CD14-positive monocyte (primary cell): ENCODE measurements at regions not wholly inside any gene's neighbourhood (a gene's known extent, or its start where the extent isn't known, plus 50 kb on each side); places are given as distances from the start of the nearest gene placed in this dataset.
"Not testable (repeated sequence)": the region's sequence is repeated elsewhere in the genome, so short reads cannot be mapped to it uniquely, and the experiment has no call there.

ENCODE experiments used
- DNase-seq, 3 donors: peaks; one replicate each; pipeline ENCODE4 v3.0.0-alpha.2; 2011 to 2022
- H2AFZ ChIP-seq: 2 replicates; pipeline ENCODE4 v1.6.0; 2012; ENCODE audit warnings: mild to moderate bottlenecking, low read depth, low read length, inconsistent platforms; ENCODE audit not compliant: insufficient read depth, poor library complexity, severe bottlenecking
- H3K27ac ChIP-seq, 2 donors: 1 replicate in 1 of 2; 2 replicates in 1 of 2; pipeline ENCODE4 v1.5.1; 2012 to 2013; ENCODE audit warnings: low read length in 2 of 2, control low read depth in 1 of 2, inconsistent platforms in 1 of 2, low read depth in 1 of 2, mild to moderate bottlenecking in 1 of 2
- H3K27me3 ChIP-seq, 2 donors: one replicate each; pipeline versions ENCODE4 v1.6.0 to v1.6.1; 2011 to 2013; ENCODE audit warnings: low read length in 2 of 2; ENCODE audit not compliant: control insufficient read depth in 2 of 2, insufficient read depth in 2 of 2
- H3K36me3 ChIP-seq, 2 donors: replicated peaks in 1 of 2; 1 replicate in 1 of 2; 2 replicates in 1 of 2; pipeline versions ENCODE4 v1.5.1 to v1.6.1; 2012 to 2013; ENCODE audit warnings: low read length in 2 of 2, control low read depth in 1 of 2, inconsistent platforms in 1 of 2, mild to moderate bottlenecking in 1 of 2; ENCODE audit not compliant: insufficient read depth in 2 of 2, control insufficient read depth in 1 of 2
- H3K4me1 ChIP-seq, 2 donors: 1 replicate in 1 of 2; 2 replicates in 1 of 2; pipeline versions ENCODE4 v1.5.1 to v1.6.1; 2012 to 2013; ENCODE audit warnings: low read length in 2 of 2, control low read depth in 1 of 2, inconsistent platforms in 1 of 2, mild to moderate bottlenecking in 1 of 2, moderate library complexity in 1 of 2; ENCODE audit not compliant: insufficient read depth in 2 of 2, control insufficient read depth in 1 of 2
- H3K4me2 ChIP-seq: replicated peaks from 2 replicates; pipeline ENCODE3; 2012; ENCODE audit warnings: low read length, moderate library complexity, mild to moderate bottlenecking; ENCODE audit not compliant: poor library complexity, severe bottlenecking; ENCODE audit errors: extremely low read depth
- H3K4me3 ChIP-seq, 3 experiments: fragments of 200-600 bp in 1 of 3; sonication (generic) in 1 of 3; replicated peaks in 1 of 3; 1 replicate in 2 of 3; 2 replicates in 1 of 3; pipeline ENCODE4 v1.5.1; 2011 to 2013; ENCODE audit warnings: low read length in 3 of 3, mild to moderate bottlenecking in 3 of 3, control low read depth in 2 of 3, low read depth in 2 of 3, inconsistent platforms in 1 of 3, moderate library complexity in 1 of 3
- H3K79me2 ChIP-seq: 2 replicates; pipeline ENCODE4 v1.6.0; 2012; ENCODE audit warnings: mild to moderate bottlenecking, control low read depth, inconsistent platforms, low read length, moderate library complexity; ENCODE audit not compliant: insufficient read depth
- H3K9ac ChIP-seq: 2 replicates; pipeline ENCODE4 v1.6.0; 2017; ENCODE audit warnings: low read length, mild to moderate bottlenecking; ENCODE audit not compliant: insufficient read depth, poor library complexity, severe bottlenecking
- H3K9me3 ChIP-seq, 2 donors: replicated peaks in 1 of 2; 1 replicate in 1 of 2; 2 replicates in 1 of 2; pipeline versions ENCODE4 v1.5.1 to v1.6.1; 2012 to 2013; ENCODE audit warnings: low read length in 2 of 2, control low read depth in 1 of 2; ENCODE audit not compliant: control insufficient read depth in 1 of 2, insufficient read depth in 1 of 2
- H4K20me1 ChIP-seq: 2 replicates; pipeline ENCODE4 v1.6.0; 2012; ENCODE audit warnings: mild to moderate bottlenecking, low read length, control low read depth, moderate library complexity; ENCODE audit not compliant: insufficient read depth
- H3K27ac Mint-ChIP-seq, 7 donors: one replicate each; pipeline ENCODE4 v1.8.0; 2020; ENCODE audit warnings: mild to moderate bottlenecking in 7 of 7, mixed read lengths in 7 of 7, moderate library complexity in 6 of 7, inconsistent platforms in 2 of 7
- H3K27me3 Mint-ChIP-seq, 3 donors: one replicate each; pipeline ENCODE4 v1.8.0; 2021 to 2022; ENCODE audit warnings: low read depth in 3 of 3, mild to moderate bottlenecking in 3 of 3, mixed read lengths in 3 of 3, moderate library complexity in 3 of 3, inconsistent platforms in 1 of 3
- H3K36me3 Mint-ChIP-seq, 2 donors: one replicate each; pipeline ENCODE4 v1.8.0; 2020; ENCODE audit warnings: mixed read lengths in 2 of 2, inconsistent platforms in 1 of 2, mild to moderate bottlenecking in 1 of 2
- H3K4me1 Mint-ChIP-seq: one replicate; pipeline ENCODE4 v1.8.0; 2020; ENCODE audit warnings: mild to moderate bottlenecking, mixed read lengths
- H3K4me3 Mint-ChIP-seq, 2 donors: one replicate each; pipeline ENCODE4 v1.8.0; 2020; ENCODE audit warnings: mild to moderate bottlenecking in 2 of 2, mixed read lengths in 2 of 2, moderate library complexity in 1 of 2
- H3K9me3 Mint-ChIP-seq, 7 donors: one replicate each; pipeline ENCODE4 v1.8.0; 2020 to 2022; ENCODE audit warnings: mixed read lengths in 7 of 7, mild to moderate bottlenecking in 6 of 7, moderate library complexity in 6 of 7, inconsistent platforms in 2 of 7
- WGBS: methylation state at CpG from one replicate; pipeline ENCODE4 v1.1.5; 2013; ENCODE audit warnings: missing lambda C conversion rate; ENCODE audit not compliant: insufficient coverage; 5-methylcytosine and 5-hydroxymethylcytosine counted together
- intact Hi-C, 2 donors: fragments of 100-400 bp; cut with micrococcal nuclease; formaldehyde crosslinking; loops; one replicate each; pipeline versions ENCODE4 v1.15.0 to v1.15.1; 2023
- TF ChIP-seq, protein P1 (sequence below): fragments of 200-600 bp; IDR thresholded peaks from one replicate; pipeline ENCODE4 v1.8.0; 2022; ENCODE audit warnings: antibody characterized with exemption, mild to moderate bottlenecking

DNA sequence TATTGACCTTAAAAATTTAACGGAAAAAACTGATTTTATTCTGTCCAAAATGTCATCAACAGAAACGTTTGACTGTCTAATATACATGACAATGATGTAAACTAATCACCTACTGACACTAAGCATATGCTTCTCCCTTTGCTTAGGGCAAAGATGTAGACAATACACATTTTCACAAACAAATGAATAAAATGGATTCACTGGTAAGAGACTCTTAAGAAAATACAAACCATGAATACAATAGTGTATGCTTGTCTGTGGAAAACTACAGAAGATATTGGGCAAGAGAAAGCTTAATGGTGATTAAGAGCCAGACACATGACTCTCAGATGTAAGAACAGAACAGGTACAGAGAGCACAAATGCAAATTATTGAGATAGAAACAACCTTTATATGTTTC, 1248.7 kb downstream of the FSCB start:
- Histone ChIP-seq H4K20me1 (no peaks in the 10 kb centered on the region), H3K4me2 (no peak overlapping the region), H3K79me2 (no peaks in the 10 kb centered on the region), H3K4me1 (no peaks in the 10 kb centered on the region), H2AFZ (no peak overlapping the region), H3K9me3 (peaks cover 3 to 6% of the 10 kb centered on the region in 2 donors), H3K4me3 (no peak overlapping the region), H3K9ac (no peak overlapping the region), H3K27ac (no peak overlapping the region), H3K36me3 (no peaks in the 10 kb centered on the region), H3K27me3 (no peaks in the 10 kb centered on the region)
- intact Hi-C loops: no loop called here
- no CpG with 5 or more reads among the region's 2 CpGs for WGBS
- Mint-ChIP-seq H3K36me3 (no peaks in the 10 kb centered on the region), H3K27me3 (no peaks in the 10 kb centered on the region), H3K27ac (no peak overlapping the region), H3K9me3 (peaks cover 6 to 17% (median 13%) of the 10 kb centered on the region in 7 donors), H3K4me1 (no peaks in the 10 kb centered on the region), H3K4me3 (no peak overlapping the region)
- DNase-seq: no peak
- TF ChIP-seq, protein P1, sequence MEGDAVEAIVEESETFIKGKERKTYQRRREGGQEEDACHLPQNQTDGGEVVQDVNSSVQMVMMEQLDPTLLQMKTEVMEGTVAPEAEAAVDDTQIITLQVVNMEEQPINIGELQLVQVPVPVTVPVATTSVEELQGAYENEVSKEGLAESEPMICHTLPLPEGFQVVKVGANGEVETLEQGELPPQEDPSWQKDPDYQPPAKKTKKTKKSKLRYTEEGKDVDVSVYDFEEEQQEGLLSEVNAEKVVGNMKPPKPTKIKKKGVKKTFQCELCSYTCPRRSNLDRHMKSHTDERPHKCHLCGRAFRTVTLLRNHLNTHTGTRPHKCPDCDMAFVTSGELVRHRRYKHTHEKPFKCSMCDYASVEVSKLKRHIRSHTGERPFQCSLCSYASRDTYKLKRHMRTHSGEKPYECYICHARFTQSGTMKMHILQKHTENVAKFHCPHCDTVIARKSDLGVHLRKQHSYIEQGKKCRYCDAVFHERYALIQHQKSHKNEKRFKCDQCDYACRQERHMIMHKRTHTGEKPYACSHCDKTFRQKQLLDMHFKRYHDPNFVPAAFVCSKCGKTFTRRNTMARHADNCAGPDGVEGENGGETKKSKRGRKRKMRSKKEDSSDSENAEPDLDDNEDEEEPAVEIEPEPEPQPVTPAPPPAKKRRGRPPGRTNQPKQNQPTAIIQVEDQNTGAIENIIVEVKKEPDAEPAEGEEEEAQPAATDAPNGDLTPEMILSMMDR: no peak

DNA sequence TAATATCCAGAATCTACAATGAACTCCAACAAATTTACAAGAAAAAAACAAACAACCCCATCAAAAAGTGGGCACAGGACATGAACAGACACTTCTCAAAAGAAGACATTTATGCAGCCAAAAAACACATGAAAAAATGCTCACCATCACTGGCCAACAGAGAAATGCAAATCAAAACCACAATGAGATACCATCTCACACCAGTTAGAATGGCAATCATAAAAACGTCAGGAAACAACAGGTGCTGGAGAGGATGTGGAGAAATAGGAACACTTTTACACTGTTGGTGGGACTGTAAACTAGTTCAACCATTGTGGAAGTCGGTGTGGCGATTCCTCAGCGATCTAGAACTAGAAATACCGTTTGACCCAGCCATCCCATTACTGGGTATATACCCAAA, 1250.1 kb downstream of the FSCB start:
- H3K9me3 ChIP-seq, H3K36me3 Mint-ChIP-seq, H4K20me1 ChIP-seq, H3K4me2 ChIP-seq, H3K4me3 ChIP-seq, intact Hi-C loops, H3K27ac ChIP-seq, H3K9ac ChIP-seq, H3K79me2 ChIP-seq, H3K4me1 Mint-ChIP-seq, DNase-seq, H3K27me3 Mint-ChIP-seq, H3K4me3 Mint-ChIP-seq, H3K27me3 ChIP-seq, H2AFZ ChIP-seq, H3K4me1 ChIP-seq, H3K27ac Mint-ChIP-seq, H3K36me3 ChIP-seq: not testable (repeated sequence)
- H3K9me3 Mint-ChIP-seq: peaks cover 3 to 11% (median 6%) of the 10 kb centered on the region in 7 donors
- no CpG with 5 or more reads among the region's 5 CpGs for WGBS
